ENCODE measurements at regions not wholly inside any gene's neighbourhood (a gene's known extent, or its start where the extent isn't known, plus 50 kb on each side); places are given as distances from the start of the nearest gene placed in this dataset.

GRCh38 chr3:105923140-105923539 is 54.3 kb upstream of the CBLB start:
- DNase-seq (ENCODE audit: low read depth in 2 of 2), result no peak

DNA sequence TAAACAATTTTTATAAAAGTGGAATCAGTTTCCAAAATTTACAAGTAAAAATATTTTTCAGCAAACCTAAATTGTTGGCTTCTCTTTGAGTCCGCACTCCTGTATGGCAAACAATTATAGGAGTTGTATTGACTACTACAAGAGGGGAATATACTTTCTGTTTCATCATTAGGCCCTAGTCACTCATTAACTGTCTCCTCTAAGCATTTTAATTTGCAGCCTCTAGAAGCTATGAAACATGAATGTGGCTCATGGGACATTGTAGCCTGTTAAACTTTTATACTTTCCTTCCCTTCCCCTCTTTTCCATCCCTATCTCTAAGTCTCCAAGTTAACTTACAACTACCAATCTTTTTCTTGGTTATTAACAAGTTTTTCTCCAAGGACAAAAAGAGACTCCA is 58.9 kb upstream of the CBLB start:
- DNase-seq (ENCODE audit: low read depth in 2 of 2), result no peak

GRCh38 chr3:105930733-105931132 is 61.9 kb upstream of the CBLB start:
- no peak for DNase-seq (ENCODE audit: low read depth in 2 of 2)

- DNase-seq (ENCODE audit: low read depth in 2 of 2), result no peak
Measured at GRCh38 chr3:105931500-105931899, 62.7 kb upstream of the CBLB start.

DNA sequence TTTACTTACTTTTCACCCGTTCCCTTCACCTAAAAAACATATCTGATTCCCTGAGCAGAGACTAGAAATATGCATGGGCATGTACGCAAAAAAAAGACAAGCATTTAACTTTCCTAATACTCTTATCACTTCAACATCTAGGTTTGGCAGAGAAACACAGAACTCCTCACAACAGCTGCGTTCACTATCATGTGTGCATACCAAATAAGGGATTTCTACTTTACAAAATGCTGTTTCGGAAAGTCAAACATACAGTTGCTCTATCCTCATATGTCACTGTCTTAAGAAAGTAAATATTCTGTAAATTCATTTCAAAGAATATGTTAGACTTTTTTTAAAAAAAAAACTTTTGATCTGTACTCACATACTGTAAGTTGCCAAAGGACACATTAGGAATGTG is 65.1 kb upstream of the CBLB start:
- DNase-seq (ENCODE audit: low read depth in 2 of 2), result no peak

GRCh38 chr3:105938101-105938500 is 69.3 kb upstream of the CBLB start:
- no peak for DNase-seq (ENCODE audit: low read depth in 2 of 2)

DNA sequence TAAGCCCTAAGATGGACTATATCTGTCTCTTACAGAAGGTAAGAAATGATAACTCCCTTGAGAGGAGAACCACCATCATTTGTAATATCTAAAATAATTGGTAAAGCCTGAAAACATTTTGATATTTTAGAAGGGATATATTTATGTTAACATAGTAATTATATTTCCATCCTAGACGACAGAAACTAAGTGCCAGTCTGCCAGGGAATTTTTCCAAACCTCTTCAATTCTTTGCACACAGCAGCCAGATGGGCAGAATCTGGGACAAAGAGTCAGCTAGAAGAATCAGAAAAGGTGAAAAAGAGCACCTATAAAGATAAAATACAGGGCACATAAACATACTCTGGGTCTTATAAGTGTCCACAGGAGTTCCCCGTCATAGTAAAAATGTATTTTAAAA is 70.0 kb upstream of the CBLB start:
- no peak for DNase-seq (ENCODE audit: low read depth in 2 of 2)

GRCh38 chr3:105944276-105944675 is 75.5 kb upstream of the CBLB start:
- no peak for DNase-seq (ENCODE audit: low read depth in 2 of 2)

- DNase-seq (ENCODE audit: low read depth in 2 of 2), result no peak
Measured at GRCh38 chr3:105944721-105945120, 75.9 kb upstream of the CBLB start.

DNA sequence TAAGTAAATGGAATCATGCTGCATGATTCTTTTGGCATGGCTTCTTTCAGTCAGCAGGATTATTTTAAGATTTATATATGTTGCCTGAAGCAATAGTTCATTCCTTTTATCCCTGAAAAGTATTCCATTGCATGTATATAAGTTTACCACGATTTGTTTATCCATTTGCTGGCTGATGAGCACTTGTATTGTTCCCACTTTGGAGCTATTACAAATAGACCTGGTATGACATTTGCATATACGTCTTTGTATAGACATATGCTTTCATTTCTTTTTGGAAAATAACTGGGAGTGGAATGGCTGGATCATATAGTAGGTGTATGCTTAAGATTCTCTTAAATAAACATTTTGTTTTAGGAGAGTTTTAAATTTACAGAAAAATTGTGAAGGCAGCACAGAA is 79.3 kb upstream of the CBLB start:
- no peak for DNase-seq (ENCODE audit: low read depth in 2 of 2)

- no peak for DNase-seq (ENCODE audit: low read depth in 2 of 2)
Measured at GRCh38 chr3:105950881-105951600, 82.2 kb upstream of the CBLB start.

DNA sequence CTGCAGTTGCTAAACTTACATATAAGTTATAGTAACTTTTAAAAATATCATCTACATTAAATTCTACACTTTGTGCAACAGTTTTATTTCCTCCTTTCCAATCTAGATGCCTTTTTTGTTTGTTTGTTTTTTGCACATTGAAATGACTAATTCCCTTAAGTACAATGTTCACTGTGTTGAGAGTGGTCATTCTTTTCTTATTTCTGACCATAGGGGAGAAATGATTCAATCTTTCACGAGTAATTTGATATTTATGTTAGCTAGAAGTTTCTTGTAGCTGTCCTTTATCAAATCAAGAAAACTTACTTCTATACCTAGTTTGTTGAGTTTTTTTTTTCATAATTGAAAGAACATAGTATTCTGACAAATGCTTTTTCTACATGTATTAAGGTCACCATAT is 85.0 kb upstream of the CBLB start:
- no peak for DNase-seq (ENCODE audit: low read depth in 2 of 2)

DNA sequence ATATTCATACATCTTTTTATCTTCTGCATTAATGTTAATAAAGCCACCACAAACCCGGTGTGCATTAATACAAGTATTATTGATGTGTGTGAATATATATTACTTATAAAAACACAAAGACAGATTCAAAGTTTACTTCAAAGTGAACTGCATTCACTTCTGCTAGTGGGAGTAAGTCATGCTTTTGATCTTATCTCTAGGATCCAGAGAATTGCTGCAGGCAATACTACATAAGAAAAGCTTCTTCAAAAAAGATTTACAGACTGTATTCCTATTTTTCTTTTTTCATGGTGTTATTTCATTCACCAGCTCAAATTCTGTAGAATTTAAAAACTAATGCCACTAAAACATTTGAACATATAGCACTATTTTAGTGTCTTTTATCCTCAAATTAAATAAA is 87.5 kb upstream of the CBLB start:
- DNase-seq (ENCODE audit: low read depth in 2 of 2), result no peak

DNA sequence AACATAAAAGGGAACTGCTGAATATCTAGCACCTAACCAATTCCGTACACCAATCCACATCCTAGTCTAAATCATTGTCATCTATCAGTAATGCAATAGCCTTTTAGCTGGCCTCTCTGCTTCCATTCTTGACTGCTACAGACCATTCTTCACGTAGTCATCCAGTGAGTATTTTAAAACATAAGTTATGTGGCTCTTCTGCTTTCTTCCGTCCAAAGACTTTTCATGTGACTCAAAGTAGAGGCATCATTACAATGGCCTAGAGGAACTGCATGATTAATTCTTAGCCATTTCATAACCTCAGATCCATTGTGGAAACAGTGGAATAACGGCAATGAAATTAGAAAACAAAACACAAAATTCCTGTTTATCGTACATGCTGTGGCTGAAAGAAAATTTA is 88.9 kb upstream of the CBLB start:
- DNase-seq (ENCODE audit: low read depth in 2 of 2), result no peak

GRCh38 chr3:105958237-105959000 is 89.6 kb upstream of the CBLB start:
- DNase-seq (ENCODE audit: low read depth in 2 of 2), result no peak

DNA sequence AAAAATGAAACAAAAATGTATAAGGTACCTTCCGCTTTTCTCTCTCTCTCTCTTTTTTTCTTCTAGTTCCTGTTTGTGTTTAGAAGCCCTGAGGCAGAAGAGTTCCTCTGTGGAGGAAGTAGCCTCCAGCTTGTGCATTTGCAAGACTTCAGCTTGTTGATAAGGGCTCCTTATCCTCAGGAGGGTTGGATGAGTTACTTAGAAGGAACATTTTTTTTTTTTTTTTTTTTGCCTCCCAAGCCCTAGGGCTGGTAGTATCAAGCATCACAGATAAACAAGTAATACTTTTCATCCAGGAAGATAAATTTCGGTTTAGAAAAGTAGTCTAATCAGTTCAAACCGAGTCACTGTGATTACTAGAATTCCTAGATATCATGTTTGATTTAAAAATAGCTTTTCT is 91.0 kb upstream of the CBLB start:
- DNase-seq (ENCODE audit: low read depth in 2 of 2), result no peak

DNA sequence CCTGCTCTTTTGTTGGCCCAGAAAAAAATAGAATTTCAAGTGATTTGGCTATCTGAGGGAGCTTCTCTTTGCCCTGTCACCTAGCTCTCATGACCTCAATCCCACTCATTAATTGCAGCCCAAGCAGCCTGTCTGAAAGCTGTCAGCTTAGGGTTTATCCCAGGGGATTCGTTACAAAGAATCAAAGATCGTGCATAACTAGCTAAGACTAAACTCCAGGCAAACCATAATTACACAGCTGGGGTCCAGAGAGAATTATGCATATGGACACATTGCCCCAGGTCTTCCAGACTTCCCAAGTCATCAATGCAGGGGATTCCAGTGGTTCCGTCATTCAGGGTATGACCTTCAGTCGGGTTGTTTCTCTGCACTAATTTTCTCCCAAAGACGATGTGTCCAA is 91.6 kb upstream of the CBLB start:
- no peak for DNase-seq (ENCODE audit: low read depth in 2 of 2)

DNA sequence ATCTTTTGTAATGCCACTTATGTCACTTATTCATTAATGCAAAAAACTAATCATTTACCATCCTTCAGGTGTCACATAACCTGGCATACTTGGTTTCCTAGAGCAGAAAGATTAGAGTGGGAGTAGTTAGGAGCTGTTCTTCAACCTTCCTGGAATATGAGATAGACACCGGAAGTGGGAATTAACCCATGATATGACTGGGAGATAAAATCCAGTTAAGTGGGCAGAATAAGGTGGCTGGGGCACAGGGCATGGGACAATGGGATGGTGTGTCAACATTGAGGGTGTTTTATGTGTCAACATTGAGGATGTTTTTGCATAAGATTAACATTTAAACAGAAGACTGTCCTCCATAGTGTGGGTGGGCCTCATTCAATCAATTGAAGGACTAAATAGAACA is 94.3 kb upstream of the CBLB start:
- no peak for DNase-seq (ENCODE audit: low read depth in 2 of 2)

GRCh38 chr3:105965384-105965783 is 96.6 kb upstream of the CBLB start:
- no peak for DNase-seq (ENCODE audit: low read depth in 2 of 2)

DNA sequence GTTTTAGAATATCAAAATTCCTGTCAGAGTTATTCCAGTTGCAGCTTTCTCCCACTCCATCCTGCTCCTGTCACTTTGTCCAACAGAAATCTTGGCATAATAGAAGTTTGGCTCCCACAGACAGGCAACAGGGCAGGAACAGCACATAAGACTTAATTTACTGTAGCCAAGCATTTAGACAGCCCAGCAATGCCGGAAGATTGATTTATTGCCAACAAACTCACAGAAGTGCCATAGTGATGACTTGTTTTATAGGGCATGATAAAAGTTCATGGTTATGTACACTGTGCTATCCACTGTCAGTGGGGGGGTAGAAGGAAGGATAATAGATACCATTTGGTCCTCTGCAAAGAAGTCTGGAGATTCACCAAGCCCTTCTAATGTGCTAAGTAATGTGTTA is 98.3 kb upstream of the CBLB start:
- no peak for DNase-seq (ENCODE audit: low read depth in 2 of 2)

DNA sequence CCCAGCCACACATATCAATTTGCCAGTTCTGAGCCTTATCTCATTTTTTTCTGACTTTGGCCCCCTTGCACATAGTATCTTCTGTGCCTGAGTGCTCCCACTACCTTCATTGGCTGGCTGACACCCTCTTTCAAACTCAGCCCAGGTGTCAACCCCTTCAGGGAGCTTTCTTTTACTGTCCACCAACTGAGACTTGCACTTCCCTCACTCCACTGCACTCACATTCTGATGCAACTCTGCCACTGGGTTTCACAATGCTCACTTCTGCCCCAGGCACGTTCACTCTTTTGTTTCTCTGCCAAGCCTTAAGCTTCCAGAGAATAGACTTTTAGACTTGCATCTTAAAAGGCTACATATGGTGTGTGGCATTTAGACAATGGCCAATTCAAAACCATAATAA is 101.5 kb upstream of the CBLB start:
- DNase-seq (ENCODE audit: low read depth in 2 of 2), result no peak

- DNase-seq (ENCODE audit: low read depth in 2 of 2), result no peak
Measured at GRCh38 chr3:105972069-105972468, 103.3 kb upstream of the CBLB start.

DNA sequence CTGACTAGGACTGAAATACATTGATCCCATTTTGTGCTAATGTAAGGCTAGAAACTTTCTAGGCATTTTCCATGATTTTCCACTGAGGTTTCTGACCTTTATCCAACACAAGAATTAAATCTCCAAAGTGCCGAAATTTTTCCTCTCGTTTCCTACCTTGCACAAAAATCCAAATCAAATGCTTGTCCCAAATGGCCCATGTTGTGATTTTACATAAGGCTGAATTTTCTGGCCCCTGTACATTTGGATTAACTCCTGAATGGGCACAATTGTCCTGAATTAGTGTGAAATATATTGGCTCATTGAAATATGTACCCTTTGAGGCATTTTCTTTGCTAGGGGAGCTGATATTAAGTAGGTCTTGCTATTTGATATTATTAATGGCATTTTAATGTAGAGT is 105.6 kb upstream of the CBLB start:
- DNase-seq (ENCODE audit: low read depth in 2 of 2), result no peak

DNA sequence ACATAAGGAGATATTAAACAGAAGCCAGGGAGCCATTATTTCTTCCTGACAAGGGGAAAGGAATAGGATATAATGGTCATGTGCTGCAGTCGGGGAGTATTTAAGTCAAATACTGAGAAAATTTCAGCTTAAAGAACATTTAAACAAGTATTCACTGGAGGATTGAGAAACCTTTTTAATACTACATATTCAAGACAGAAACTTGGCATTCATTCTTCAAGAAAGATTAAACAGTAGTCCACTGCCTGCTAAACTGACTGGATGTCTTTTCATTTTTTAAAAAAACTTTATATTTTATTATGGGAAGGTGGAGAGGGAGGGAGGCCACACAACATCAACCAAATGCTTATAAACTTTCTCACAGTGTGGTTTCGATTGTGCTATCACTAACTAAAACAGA is 107.4 kb upstream of the CBLB start:
- DNase-seq (ENCODE audit: low read depth in 2 of 2), result no peak
